ENCODE measurements at regions not wholly inside any gene's neighbourhood (a gene's known extent, or its start where the extent isn't known, plus 50 kb on each side); places are given as distances from the start of the nearest gene placed in this dataset.
A peak's percentile ranks its signal among the peaks of the same experiment; 100 is the strongest.

DNA sequence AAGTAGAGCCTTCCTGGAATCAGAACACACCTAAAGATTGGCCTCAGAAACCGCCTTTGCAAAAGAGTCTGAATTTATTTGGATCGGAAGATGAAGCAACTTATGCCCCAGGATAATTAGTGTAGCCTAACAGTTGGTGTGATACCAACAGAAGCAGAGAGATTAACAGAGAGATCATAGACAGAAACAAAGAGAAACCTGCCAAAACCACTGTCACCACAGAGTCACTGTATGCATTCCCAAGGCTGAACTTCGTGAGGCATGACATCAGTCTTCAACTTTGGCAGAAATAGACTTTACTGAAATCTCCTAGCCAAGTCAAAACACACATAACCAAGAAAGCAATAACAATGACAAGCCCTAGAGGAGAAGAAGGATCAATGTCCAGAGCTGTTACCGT is 361.8 kb downstream of the ELAVL2 start:
- DNase-seq = no peak

DNA sequence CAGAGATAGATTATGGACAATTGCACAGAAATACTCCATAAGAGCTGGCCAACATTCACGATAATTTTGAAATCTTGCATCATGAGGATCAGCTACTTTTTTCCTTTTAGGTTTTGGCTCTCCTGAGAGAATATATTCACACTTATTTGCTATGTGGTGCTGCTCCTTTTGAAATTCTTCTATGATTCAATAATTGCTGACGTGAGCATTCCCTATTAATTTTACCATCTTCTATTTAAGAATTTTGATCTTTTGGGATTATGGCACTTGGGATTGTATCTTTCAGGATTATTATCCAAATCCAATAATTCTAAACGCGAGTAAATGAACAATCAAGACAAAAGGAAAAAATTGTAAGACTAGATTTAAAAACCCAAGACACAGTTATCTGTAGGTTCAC is 358.8 kb downstream of the ELAVL2 start:
- DNase-seq = no peak

DNA sequence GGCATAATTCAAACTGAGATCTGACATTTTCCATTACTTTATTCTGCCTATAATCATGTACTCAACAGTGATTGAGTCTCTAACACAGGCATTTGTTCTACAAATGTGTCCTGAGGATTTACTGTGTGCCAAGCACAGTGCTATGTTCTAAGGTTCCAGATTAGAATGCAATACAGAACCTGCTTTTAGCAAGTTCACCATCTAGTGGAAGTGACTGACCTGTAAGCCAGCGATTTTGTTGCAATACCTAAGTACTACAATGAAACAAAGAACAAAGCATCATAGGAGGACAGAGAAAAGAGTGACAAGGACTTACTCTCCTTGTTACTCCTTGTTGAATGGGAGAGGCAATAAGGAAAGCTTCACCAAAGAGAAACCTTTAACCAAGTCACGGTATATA is 348.1 kb downstream of the ELAVL2 start:
- no peak for DNase-seq

DNA sequence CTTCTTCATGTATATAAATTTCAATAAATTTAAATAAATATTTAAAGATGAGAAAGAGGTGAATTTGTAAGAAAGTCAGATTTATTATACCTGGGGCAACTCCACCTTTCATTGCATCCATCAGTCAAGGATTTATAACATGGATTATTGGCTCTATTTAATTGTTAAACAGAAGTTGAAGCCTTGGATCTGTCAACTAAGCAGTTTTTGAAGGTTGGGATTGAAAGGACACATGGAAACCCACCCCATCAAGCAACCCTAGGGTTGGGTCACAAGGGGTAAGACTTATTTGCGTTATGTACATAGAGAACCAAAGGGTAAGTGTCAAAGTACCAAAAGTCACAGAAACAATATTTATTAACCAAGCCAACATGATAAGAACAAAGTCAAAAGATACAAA is 342.5 kb downstream of the ELAVL2 start:
- no peak for DNase-seq

DNA sequence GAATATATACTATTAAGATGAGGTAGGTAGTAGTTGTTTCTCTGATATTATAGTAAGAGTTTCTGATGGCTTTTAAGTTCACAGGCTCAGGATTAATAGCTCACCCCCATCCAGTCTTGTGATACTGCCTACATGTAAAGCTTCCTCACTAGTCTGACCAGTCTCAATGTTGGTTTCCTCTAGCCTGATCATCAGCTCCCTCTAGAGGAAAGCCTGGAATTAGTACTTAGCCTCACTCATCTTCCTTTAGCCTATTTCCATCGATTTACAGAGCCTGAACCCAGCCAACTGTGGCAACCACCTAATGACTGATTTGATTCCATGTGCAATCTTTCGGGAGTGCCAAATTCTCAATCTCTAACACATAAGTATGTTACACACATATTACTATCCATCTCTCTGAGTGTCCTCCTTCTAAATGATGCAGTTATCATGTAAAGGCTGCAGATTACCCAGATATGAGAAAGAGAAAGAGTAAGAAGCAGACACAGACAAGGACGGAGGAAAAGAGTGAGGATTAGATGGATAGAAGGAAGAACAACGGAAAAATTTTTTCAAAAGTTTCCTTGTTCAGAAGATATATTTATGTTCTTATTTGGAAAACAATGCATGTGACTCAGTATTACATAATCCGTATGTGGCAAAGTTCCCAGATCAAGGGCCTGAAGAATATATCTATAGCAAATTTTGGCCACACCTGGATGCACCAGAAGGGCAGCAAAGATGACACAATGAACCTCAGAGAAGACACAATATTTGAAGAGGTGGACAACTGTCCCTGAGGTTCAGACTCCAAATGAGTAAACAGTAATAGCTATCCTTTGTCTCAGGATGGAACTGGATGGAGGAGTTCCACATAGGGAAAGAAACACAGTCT is 333.7 kb downstream of the ELAVL2 start:
- DNase-seq = peak; percentile 70 to 85

DNA sequence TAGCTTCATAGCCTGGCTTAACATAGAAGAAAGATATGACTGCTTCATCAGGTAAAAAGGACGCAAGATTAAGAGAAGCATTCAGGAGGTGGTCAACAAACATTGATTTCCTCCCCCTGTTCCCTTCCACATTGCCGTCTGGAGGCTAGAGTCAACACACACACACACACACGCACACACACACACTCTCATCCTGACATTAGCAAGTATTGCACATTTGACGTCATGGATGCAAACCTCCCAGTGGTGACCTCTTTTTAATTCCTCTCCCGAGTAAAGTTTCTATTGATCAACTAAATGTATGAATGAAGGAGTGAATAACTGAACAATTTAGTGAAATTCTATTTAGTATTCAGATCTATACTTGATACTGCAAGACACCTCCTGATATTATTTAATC is 332.8 kb downstream of the ELAVL2 start:
- no peak for DNase-seq

DNA sequence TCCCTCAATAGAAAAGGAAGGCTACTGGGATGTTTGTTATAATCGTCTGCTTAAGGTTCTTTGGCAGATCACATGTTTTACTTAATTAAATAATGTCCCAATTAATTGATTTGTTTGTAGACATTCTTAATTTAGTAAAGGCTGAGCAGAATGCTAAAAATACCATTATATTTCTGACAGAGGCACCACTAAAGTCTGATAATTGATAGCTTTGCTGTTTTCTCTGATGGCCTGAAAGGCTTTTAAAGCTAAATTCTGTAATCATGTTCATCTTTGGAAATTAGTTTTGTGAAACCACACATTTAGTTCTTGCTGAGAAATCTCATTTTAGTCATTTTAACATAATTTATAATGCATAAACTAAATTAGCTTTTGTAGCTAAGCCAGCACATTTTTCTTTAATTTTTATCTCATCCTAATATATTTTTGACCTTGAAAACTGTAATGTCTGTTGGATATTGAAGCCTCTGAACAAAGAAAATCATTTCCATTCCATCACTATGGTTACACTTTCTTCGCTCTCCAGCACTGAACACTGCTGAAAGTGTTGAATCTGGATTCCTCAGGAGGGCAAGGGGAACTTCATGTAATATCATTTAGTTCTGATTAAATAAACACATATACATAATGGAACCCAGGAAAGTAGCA is 329.4 kb downstream of the ELAVL2 start:
- DNase-seq = no peak

DNA sequence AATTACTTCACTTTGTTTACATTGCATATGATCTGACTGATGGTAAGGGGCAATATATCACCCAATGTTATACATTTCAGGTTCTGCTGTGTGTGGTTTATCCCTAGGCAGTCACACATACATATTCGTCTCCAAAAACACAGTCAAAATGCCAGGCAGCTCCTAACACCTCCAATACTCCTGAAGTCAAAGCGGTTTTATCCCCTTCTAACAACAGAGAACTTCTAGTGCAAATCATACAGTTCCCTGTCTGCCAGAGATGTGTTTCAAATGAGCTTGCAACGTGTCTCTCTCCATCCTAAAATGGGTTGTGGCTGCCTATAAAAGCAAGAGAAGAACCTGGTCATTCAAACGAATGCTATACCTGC is 328.9 kb downstream of the ELAVL2 start:
- DNase-seq = no peak

DNA sequence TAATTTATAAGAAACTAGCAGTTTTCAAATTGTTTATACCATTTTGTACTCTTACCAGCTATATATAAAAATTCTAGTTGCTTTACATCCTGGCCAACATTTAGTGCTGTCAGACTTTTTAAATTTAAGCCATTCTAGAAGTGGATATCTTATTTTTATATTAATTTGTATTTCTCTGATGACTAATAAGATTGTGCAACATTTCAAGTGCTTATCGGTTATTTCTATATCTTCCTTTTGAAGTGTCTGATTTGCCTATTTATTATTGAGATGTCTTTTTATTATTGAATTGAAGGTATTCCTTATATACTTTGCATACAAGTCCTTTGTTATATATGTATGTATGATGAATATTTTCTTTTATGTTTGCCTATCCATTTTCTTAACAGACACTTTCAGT is 324.0 kb downstream of the ELAVL2 start:
- DNase-seq = no peak

DNA sequence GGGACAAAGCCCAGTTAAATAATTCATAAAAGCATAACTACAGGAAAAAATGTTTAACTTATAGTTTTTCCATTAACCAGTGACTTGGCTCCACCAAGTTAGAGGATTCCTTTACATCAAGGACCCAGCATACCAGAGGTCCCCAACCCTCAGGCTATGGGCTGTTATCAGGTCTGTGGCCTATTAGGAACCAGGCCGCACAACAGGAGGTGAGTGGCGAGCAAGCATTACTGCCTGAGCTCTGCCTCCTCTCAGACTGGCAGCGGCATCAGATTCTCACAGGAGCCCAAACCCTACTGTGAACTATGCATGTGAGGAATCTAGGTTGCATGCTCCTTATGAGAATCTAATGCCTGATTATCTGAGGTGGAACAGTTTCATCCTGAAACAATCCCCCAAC is 303.1 kb downstream of the ELAVL2 start:
- DNase-seq = no peak

DNA sequence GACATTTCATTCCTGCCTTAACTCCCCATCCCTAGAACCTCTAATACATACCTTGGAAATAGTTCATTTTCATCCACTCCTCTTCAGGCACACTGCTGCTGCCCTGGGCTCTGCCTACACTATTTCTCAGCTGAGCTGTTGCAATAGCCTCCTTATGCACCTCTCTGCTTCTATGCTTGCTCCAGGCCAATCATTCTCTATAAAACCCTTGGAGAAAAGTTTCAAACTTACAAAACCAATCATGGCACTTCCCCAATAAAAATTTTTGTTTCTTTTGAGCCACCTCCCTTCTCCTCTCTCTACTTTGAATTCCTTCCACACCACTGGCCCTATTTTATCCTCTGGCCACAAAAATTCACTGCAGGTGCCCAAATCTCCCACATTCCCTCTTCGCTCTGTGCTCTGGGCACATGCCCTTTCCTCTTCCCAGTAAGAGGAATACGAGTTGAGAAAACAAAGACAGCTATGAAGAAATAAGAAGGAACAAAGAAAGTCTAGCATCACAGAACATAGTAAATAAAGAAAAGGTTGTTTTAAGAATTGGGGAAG is 301.4 kb downstream of the ELAVL2 start:
- no peak for DNase-seq

DNA sequence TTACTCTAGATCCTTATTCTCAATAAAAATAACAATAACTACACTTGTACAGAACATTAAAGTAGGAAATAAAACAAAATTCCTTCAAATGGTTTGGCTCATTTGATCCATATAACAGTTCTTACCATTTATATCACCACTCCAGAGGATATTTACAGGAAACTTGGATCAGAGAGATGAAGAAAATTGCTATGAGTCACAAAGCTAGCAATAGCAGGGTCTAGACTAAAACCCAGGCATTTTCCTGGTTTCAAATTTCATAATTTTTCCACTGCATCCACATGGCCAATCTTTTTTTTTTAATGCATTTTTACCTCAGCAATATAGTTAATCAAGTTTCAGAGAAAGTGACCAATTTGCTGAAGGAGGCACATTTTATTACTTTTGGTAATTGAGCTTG is 299.2 kb downstream of the ELAVL2 start:
- no peak for DNase-seq

DNA sequence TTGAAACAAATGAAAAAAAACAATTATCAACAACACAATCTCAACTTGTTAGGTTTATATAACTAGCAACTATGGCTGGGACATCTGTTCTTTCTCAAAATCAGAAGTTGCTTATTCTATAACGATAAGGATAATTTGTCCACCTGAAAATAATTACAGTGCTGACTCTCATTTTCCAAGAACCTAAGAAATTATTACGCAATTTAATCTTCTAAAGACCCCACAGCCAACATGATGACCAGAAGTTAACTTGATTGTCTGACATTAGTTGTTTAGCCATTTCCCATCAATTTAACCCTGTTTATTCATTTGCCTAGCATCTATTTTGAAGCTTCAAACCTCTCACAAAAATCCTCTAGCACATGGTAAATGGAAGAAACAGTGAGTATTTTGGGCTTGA is 293.8 kb downstream of the ELAVL2 start:
- no peak for DNase-seq

DNA sequence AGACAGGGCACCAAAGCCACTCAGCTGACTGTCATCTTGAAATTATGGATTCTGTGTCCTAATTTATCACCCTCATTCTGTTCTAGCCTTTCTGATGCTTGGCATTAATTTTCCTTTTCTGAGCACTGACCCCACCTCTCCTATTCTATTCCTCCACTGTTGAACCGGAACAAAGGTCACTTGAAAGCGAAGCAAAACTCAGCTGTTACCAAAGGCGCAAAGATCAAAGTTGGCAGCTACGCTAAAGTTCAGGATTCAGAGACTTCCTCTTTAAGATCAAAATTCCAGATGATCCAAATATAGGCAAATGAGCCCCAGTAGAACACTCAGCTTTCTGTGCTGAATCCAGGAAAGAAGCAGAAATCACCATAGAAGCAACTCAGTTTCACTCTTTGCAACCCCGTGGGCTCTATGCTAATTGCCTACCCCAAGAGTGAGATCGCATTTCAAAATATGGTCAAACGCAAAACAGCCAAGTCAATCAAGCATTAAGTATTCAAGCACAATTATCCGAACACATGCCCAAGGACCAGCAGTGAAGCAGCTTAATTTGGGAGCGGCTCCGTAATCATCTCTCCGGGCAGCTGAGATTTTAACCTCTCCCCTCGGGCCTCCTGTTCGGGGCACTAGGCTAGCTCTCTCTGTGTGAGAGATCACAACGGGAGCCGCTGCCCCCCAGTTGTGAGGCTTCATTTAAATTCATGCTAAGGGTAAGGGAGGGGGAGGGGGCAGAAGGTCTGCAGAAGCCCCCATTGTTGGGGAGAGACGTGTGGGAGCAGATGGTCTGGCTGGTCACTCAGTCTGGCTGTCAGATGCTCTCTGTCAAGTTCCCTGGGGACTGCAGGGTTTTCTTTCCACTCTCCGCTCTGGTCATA is 288.6 kb downstream of the ELAVL2 start:
- DNase-seq = peak; percentile 78 to 88

DNA sequence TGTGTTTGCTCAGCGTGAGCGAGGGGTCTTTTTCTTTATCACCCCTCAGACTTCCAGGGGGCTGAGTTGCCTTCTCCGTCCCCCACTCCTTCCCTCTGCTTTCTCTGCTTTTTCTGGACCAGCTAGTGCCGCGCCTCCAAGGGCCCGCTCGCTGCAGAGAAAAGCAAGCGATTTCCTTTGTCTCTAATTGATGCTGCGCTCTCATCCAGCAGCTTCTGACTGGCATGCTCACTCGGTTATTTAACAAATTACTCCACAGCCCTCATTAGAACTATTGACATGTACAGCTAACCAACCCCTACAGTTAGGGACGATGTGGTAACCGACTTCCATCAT is 288.0 kb downstream of the ELAVL2 start:
- peak in 1 of 2 experiments; percentile 46 for DNase-seq

DNA sequence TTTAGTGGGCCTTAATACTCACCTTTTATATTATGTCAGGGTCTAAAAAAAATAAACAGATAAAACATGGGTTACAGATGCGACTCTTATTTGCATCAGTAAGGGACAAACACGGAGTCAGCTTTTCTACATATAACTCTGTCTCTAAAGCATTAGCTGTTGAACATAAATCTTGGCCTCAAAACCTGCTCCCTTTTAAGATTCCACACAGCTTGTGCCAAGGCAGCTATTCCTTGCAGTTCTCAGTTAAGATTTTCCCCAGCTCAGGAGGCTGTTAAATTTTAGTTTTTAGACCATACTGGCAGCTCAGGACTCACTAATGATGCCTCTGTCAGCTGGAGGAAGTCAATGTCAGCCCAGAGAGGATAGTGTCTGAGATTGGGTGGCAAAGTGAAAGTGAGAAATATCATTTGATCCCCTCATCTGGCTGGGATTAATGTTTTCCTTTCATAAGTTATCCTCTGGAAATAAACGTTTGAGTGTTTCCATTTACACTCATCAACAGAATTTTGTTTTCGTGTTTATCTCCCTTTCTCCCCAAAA is 287.5 kb downstream of the ELAVL2 start:
- DNase-seq = no peak

DNA sequence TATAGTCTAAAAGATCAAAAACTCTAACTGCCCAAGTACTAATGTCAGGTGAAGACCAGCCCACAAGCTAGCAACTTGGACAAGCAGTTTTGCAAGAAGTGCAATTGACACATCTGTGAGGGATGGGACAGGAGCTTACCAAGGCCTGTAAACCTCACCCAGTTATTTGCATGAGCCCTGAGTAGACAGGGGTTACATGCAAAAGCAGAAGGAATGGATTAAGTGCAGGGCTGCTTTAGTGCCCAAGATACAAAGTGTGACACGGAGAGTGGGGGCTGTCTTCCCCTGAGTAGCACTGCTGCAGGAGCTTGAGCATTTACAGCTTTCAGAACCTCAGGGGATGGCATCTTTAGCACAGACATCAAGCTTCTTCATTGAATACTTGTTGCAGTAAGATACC is 286.7 kb downstream of the ELAVL2 start:
- DNase-seq = peak; percentile 89 to 91

DNA sequence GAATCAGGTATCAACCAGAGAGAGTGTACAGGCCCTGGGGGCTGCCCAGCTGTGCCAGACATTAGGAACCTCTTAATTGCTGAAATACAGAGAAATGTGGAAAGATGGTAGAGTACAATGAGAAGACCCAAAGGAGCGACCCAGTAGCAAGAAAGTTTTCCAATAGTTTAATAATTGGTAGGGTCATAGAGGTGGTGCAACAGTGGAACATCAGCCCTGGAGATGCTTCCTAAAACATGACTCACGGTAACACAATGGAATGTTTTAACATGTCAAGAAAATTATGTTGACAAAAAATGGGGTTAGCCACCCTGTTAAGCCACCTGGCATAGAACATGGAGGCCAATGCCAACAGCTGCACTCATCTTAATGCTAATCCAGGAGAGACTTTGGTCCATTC is 284.1 kb downstream of the ELAVL2 start:
- no peak for DNase-seq

DNA sequence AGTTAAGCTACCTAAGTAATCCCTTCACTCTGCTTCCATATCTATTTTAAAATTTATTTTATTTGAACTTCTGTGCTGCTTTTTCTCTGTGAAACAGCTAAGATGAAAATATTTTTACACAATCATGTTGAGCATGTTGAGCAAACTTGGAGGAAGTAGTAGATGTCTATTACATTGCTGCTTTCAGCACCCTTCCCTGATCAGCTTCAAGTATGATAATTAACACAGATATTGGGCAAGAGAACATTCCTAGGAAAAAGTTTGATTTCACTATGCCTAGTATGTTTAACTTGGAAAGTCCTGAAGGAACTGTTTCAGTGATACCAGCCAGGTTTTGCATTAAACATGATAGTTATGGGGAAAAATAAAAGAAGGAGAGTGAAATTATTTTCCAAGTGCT is 283.6 kb downstream of the ELAVL2 start:
- no peak for DNase-seq

DNA sequence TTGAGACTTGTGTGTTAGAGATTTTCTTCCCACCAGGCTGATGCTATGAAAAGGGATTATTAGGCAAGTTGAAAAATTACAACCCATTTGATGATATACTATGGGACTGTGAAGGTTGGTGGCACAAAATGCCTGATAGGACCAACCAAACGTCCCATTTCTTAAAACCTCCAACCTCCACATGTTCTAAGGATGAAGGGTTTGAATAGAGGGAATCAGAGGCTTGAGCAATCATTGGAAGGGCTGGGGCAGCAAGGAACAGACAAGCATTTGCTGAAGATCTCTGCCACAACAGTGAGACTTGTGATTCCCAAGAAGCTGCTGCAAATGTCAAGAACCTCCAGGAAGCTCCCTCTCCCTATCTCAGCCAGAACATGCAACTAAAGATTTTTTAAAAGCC is 283.1 kb downstream of the ELAVL2 start:
- DNase-seq = no peak

DNA sequence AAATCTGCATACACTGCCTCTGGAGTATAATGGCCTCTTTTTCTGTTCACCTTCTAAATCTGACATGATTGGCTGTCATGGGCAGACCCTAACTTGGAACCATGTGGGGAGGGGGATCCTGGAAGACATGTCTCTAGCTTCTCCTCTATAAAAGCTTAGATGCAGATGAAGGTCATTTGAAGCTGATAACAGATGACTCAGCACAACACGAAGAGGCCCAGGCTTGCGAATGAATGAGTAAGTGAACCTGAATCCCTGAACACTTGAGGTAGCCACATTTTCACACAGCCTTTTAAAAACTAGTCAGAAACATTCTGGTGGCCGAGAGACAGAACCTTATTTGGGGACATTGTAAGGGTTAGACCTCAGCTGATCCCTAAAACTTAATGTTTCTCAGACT is 282.6 kb downstream of the ELAVL2 start:
- DNase-seq = peak in 1 of 2 experiments; percentile 47

DNA sequence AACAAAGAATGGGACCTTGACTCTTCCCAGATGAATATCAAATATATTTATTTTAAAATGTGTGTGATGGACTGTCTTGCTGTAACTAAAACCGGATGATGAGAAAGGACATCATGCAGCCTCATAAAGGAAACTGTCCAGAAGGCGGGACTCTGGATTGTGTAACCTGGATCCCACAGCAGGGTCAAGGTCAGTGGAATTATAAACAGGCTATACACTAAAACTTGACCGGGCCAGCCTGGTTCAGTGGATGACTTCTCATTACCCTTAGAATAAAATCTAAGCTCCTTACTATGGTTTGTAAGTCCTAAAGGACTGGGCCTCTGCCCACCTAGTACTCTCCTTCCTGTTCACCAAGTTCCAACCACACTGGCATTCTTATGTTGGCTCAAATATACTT is 280.3 kb downstream of the ELAVL2 start:
- no peak for DNase-seq

DNA sequence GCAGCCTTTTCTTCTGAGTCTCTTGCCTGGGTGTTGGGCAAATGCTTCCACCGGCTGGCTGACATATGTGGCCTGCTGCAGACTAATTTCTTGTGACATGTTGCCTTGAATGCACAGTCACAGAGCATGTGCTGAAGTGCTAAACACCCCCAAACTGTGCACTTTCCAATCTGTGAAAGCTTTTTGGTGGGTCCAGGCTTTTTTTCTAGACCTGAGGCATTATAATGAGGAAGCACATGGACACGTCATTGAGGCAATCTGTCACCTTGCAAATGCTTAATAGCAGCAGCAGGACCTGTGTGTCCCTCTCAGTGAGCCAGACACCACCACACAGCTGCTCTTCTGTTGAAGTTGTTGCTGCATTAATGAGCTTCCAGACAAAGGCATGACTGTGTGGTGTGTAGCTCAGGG is 274.7 kb downstream of the ELAVL2 start:
- DNase-seq = peak; percentile 86 to 88
